Stimulated activated CD8-positive, alpha-beta memory T cell treated with anti-CD3 and anti-CD28 coated beads, Interleukin-7, amount 100 ng/mL, for 48 hours (primary cell): ENCODE measurements at regions not wholly inside any gene's neighbourhood (a gene's known extent, or its start where the extent isn't known, plus 50 kb on each side); places are given as distances from the start of the nearest gene placed in this dataset.

Experiments used
- DNase-seq, 2 donors: peaks; one replicate each; pipeline ENCODE4 v3.0.0-alpha.2; 2020; ENCODE audit warnings: low read depth in 1 of 2; ENCODE audit errors: extremely low read depth in 1 of 2

- DNase-seq: no peak
Measured at GRCh38 chr12:98048326-98048725, 467.1 kb upstream of the TMPO start.

GRCh38 chr12:98053202-98053601 lies 462.2 kb upstream of the TMPO start:
- no peak for DNase-seq

GRCh38 chr12:98057701-98058100 lies 457.7 kb upstream of the TMPO start:
- DNase-seq: no peak

- DNase-seq: no peak
Measured at GRCh38 chr12:98058213-98058612, 457.2 kb upstream of the TMPO start.

GRCh38 chr12:98058838-98059237 lies 456.6 kb upstream of the TMPO start:
- no peak for DNase-seq

- no peak for DNase-seq
Measured at GRCh38 chr12:98059659-98060343, 455.6 kb upstream of the TMPO start.

GRCh38 chr12:98060411-98060810 lies 455.0 kb upstream of the TMPO start:
- no peak for DNase-seq

GRCh38 chr12:98062464-98063245 lies 452.7 kb upstream of the TMPO start:
- DNase-seq: no peak

- no peak for DNase-seq
Measured at GRCh38 chr12:98064501-98064900, 450.9 kb upstream of the TMPO start.

GRCh38 chr12:98067795-98068194 lies 447.6 kb upstream of the TMPO start:
- DNase-seq: no peak

GRCh38 chr12:98073610-98074009 lies 441.8 kb upstream of the TMPO start:
- DNase-seq: no peak

- DNase-seq: no peak
Measured at GRCh38 chr12:98074286-98074685, 441.1 kb upstream of the TMPO start.

- no peak for DNase-seq
Measured at GRCh38 chr12:98084391-98084790, 431.0 kb upstream of the TMPO start.

- DNase-seq: no peak
Measured at GRCh38 chr12:98085046-98085755, 430.2 kb upstream of the TMPO start.

GRCh38 chr12:98090731-98091130 lies 424.7 kb upstream of the TMPO start:
- no peak for DNase-seq

- DNase-seq: no peak
Measured at GRCh38 chr12:98096436-98096835, 419.0 kb upstream of the TMPO start.

GRCh38 chr12:98106031-98106683 lies 409.2 kb upstream of the TMPO start:
- DNase-seq: no peak

GRCh38 chr12:98109266-98109665 lies 406.1 kb upstream of the TMPO start:
- DNase-seq: no peak

GRCh38 chr12:98110536-98110935 lies 404.9 kb upstream of the TMPO start:
- DNase-seq: no peak

- DNase-seq: no peak
Measured at GRCh38 chr12:98113548-98113947, 401.8 kb upstream of the TMPO start.

GRCh38 chr12:98121963-98122362 lies 393.4 kb upstream of the TMPO start:
- DNase-seq: no peak
